HFFc6 (cell line): ENCODE measurements at regions not wholly inside any gene's neighbourhood (a gene's known extent, or its start where the extent isn't known, plus 50 kb on each side); places are given as distances from the start of the nearest gene placed in this dataset.
A peak's percentile ranks its signal among the peaks of the same experiment; 100 is the strongest.
"Not testable (repeated sequence)": the region's sequence is repeated elsewhere in the genome, so short reads cannot be mapped to it uniquely, and the experiment has no call there.

Experiments used
- DNase-seq: peaks from one replicate; pipeline ENCODE4 v3.0.0-alpha.2; 2018
- H3K27ac Mint-ChIP-seq: 2 replicates; pipeline ENCODE4 v1.8.0; 2020; ENCODE audit warnings: mild to moderate bottlenecking, mixed read lengths
- H3K27me3 Mint-ChIP-seq: 2 replicates; pipeline ENCODE4 v1.8.0; 2021; ENCODE audit warnings: mild to moderate bottlenecking, moderate library complexity, mixed read lengths; ENCODE audit not compliant: insufficient read depth
- H3K36me3 Mint-ChIP-seq: 2 replicates; pipeline ENCODE4 v1.8.0; 2021; ENCODE audit warnings: low read depth, mixed read lengths
- H3K4me1 Mint-ChIP-seq: 2 replicates; pipeline ENCODE4 v1.8.0; 2020; ENCODE audit warnings: low read depth, mixed read lengths
- H3K4me3 Mint-ChIP-seq: 2 replicates; pipeline ENCODE4 v1.8.0; 2020; ENCODE audit warnings: mild to moderate bottlenecking, moderate library complexity, mixed read lengths
- H3K9me3 Mint-ChIP-seq: 2 replicates; pipeline ENCODE4 v1.8.0; 2020; ENCODE audit warnings: mild to moderate bottlenecking, mixed read lengths
- CTCF ChIP-seq: fragments of 200-600 bp; sonication (generic); IDR thresholded peaks from 2 replicates; pipeline ENCODE4 v1.5.0; 2021; ENCODE audit warnings: antibody characterized with exemption, mild to moderate bottlenecking

GRCh38 chr10:56481521-56482091 lies 120.5 kb upstream of the ZWINT start:
- Mint-ChIP-seq H3K27ac (no peak overlapping the region), H3K4me3 (no peak overlapping the region), H3K4me1 (no peaks in the 10 kb centered on the region), H3K36me3 (no peaks in the 10 kb centered on the region; the same call in 1 of the 2 replicates), H3K9me3 (peaks cover 12% of the 10 kb centered on the region), H3K27me3 (no peaks in the 10 kb centered on the region)
- no peak for TF ChIP-seq CTCF
- DNase-seq = no peak

- no peak overlapping the region for H3K4me3 Mint-ChIP-seq
- no peaks in the 10 kb centered on the region for H3K4me1 Mint-ChIP-seq
- H3K27me3 Mint-ChIP-seq = no peaks in the 10 kb centered on the region
- TF ChIP-seq CTCF = no peak
- peaks cover 16% of the 10 kb centered on the region for H3K9me3 Mint-ChIP-seq
- H3K27ac Mint-ChIP-seq = no peak overlapping the region
- no peaks in the 10 kb centered on the region for H3K36me3 Mint-ChIP-seq
- no peak for DNase-seq
These were observed 111.9 kb upstream of the ZWINT start for GRCh38 chr10:56472978-56473377.

- no peak for DNase-seq
- H3K9me3 Mint-ChIP-seq = peaks cover 20% of the 10 kb centered on the region
- H3K27ac Mint-ChIP-seq = no peak overlapping the region
- H3K4me1 Mint-ChIP-seq = no peaks in the 10 kb centered on the region
- H3K4me3 Mint-ChIP-seq = no peak overlapping the region
- no peaks in the 10 kb centered on the region for H3K36me3 Mint-ChIP-seq
- H3K27me3 Mint-ChIP-seq = no peaks in the 10 kb centered on the region
- TF ChIP-seq CTCF = no peak
These were observed 109.6 kb upstream of the ZWINT start for GRCh38 chr10:56470701-56471100.

- no peaks in the 10 kb centered on the region for H3K36me3 Mint-ChIP-seq
- H3K4me3 Mint-ChIP-seq = no peak overlapping the region
- no peak overlapping the region for H3K27ac Mint-ChIP-seq
- no peaks in the 10 kb centered on the region for H3K27me3 Mint-ChIP-seq
- no peaks in the 10 kb centered on the region for H3K4me1 Mint-ChIP-seq
- H3K9me3 Mint-ChIP-seq = peaks cover 26% of the 10 kb centered on the region
- no peak for TF ChIP-seq CTCF
- DNase-seq = no peak
These were observed 108.4 kb upstream of the ZWINT start for GRCh38 chr10:56469482-56469881.

GRCh38 chr10:56466005-56466404 lies 104.9 kb upstream of the ZWINT start:
- no peak for DNase-seq
- Mint-ChIP-seq H3K36me3 (no peaks in the 10 kb centered on the region), H3K4me3 (no peak overlapping the region), H3K27me3 (no peaks in the 10 kb centered on the region), H3K4me1 (no peaks in the 10 kb centered on the region), H3K9me3 (peaks cover 22% of the 10 kb centered on the region), H3K27ac (no peak overlapping the region)
- no peak for TF ChIP-seq CTCF

DNA sequence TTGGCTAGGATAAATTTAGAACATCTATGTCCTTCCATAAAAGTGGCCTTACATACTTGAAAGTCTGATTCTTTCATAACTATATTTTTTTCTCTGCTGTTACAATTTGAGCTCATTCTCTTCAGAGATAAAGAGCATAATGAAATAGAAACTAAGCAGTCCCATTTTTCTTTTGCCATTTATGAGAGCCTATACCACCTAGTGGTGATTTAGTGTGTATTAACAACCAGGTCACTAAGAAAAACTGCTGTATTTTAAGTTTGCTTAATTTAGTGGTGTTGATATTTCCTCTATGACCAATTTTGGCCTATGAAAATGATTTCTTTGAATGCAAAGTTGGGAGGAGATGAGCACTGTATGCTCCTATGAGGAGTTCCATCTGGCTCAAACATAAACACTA lies 88.7 kb upstream of the ZWINT start:
- no peaks in the 10 kb centered on the region for H3K4me1 Mint-ChIP-seq
- H3K4me3 Mint-ChIP-seq = no peak overlapping the region
- peak; percentile 14; the same call in 1 of the 2 replicates for TF ChIP-seq CTCF
- no peaks in the 10 kb centered on the region for H3K36me3 Mint-ChIP-seq
- no peaks in the 10 kb centered on the region for H3K27me3 Mint-ChIP-seq
- no peak for DNase-seq
- peaks cover 33% of the 10 kb centered on the region for H3K9me3 Mint-ChIP-seq
- H3K27ac Mint-ChIP-seq = no peak overlapping the region

DNA sequence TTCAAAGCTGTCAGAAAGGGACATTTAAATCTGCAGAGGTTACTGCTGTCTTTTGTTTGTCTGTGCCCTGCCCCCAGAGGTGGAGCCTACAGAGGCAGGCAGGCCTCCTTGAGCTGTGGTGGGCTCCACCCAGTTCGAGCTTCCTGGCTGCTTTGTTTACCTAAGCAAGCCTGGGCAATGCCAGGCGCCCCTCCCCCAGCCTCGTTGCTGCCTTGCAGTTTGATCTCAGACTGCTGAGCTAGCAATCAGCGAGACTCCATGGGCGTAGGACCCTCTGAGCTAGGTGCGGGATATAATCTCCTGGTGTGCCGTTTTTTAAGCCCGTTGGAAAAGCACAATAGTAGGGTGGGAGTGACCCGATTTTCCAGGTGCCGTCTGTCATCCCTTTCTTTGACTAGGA lies 86.6 kb upstream of the ZWINT start:
- H3K36me3 Mint-ChIP-seq, H3K4me3 Mint-ChIP-seq, DNase-seq, H3K27ac Mint-ChIP-seq, H3K27me3 Mint-ChIP-seq, H3K4me1 Mint-ChIP-seq: not testable (repeated sequence)
- H3K9me3 Mint-ChIP-seq = peaks cover 33% of the 10 kb centered on the region

GRCh38 chr10:56441337-56441736 lies 80.3 kb upstream of the ZWINT start:
- H3K9me3 Mint-ChIP-seq = peaks cover 16% of the 10 kb centered on the region
- H3K27me3 Mint-ChIP-seq, H3K27ac Mint-ChIP-seq, H3K4me3 Mint-ChIP-seq, H3K36me3 Mint-ChIP-seq, H3K4me1 Mint-ChIP-seq, DNase-seq: not testable (repeated sequence)
